ENCODE measurements at regions not wholly inside any gene's neighbourhood (a gene's known extent, or its start where the extent isn't known, plus 50 kb on each side); places are given as distances from the start of the nearest gene placed in this dataset.
A peak's percentile ranks its signal among the peaks of the same experiment; 100 is the strongest.
"Not testable (repeated sequence)": the region's sequence is repeated elsewhere in the genome, so short reads cannot be mapped to it uniquely, and the experiment has no call there.

DNA sequence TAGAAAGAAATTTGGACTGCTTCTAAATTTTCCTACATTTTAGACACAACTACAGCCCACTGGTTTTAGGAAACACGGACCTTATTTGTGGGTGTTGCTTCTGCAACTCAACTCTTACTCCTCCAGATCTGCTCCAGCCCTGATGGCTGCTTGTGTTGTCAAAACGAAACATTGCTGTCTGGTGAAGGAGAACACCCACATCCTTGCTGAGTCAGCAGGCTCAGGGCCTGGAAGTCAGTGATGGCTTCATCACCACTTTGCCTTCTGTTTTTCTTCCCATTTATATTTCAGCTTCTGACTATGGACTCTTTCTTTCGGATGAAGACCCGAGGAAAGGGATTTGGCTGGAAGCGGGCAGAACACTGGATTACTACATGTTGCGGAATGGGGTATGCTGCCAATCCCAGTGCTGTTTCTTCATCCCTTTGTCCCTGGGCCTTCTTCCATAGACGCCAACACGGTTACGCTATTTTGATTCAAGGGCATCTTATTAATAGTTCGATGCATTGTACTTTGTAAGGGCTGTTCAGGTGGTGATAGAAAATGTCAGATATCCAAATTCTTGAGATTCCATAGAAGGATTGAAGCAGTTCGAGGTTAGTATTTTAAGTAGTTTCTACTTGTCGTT is 392.6 kb upstream of the TPM1 start:
- peak; percentile 94 for FAIRE-seq
- peak; percentile 44 for DNase-seq (ENCODE audit: insufficient read length, low spot score)

DNA sequence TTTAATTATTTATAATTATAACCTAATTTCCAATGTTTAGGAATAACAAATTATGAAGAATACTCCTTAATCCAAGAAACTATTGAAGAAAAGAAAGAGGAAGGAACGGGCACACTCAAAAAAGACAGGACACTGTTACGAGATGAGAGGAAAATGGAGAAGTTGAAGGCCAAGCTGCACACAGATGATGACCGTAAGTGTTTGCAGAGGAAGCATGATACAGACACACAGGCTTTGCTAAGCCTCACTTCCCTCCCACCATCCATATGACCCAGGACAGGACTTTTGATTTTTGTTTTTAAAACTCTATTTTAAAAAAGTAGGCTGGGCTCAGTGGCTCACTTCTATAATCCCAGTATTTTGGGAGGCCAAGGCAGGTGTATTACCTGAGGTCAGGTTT is 389.4 kb upstream of the TPM1 start:
- no peak for DNase-seq (ENCODE audit: insufficient read length, low spot score)
- no peak for FAIRE-seq

- DNase-seq (ENCODE audit: insufficient read length, low spot score) (no peak), FAIRE-seq (no peak)
These were observed 386.5 kb upstream of the TPM1 start for GRCh38 chr15:62656071-62656470.

GRCh38 chr15:62657501-62657900 is 385.0 kb upstream of the TPM1 start:
- FAIRE-seq: not testable (repeated sequence)

DNA sequence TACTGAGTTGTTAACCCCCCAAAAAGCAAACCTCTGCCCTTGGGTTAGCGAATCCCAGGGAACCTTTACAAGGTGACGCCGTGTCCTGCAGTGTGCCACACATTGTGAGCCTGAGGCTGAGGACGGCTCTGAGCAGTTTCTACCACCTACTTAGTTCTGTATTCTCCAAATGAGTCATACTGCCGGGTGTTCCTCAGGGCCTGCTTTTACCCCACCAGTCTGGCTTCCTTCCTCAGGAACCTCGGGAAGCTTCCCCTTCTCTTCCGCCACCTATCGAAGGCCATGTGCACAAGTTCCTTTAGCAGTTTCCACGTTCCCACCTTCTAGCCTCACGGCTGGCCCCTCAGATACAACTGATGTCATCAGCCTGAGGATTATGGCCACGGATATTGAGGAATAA is 384.0 kb upstream of the TPM1 start:
- DNase-seq (ENCODE audit: insufficient read length, low spot score): no peak
- no peak for FAIRE-seq

More at GRCh38 chr15:62657501-62657900, 385.0 kb upstream of the TPM1 start:
- DNase-seq (ENCODE audit: insufficient read length, low spot score): not testable (repeated sequence)

- DNase-seq (ENCODE audit: insufficient read length, low spot score) (no peak), FAIRE-seq (no peak)
These were observed 379.0 kb upstream of the TPM1 start for GRCh38 chr15:62663547-62663946.

DNA sequence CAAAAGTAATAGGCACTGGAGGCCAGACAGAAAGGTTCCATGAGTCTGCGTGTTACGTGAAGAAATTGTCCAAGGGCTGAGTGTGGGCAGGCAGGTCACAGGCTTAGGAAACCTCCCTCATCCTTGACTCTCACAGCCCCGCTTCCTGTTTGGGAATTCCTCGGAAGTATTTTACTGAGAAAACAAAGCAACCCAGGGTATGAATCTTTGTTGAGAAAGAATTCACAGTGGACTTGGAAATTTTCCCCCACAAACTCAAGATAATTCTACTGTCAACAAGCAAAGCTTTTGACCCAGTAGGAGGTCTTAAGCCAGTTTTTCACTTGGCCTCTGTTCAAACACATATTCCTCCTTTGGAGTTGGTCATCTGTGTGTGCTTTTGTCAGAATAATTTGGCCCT is 377.1 kb upstream of the TPM1 start:
- DNase-seq (ENCODE audit: insufficient read length, low spot score) (no peak), FAIRE-seq (no peak)

- no peak for DNase-seq (ENCODE audit: insufficient read length, low spot score)
- no peak for FAIRE-seq
These were observed 376.5 kb upstream of the TPM1 start for GRCh38 chr15:62666046-62666445.

GRCh38 chr15:62672268-62672667 is 370.3 kb upstream of the TPM1 start:
- no peak for DNase-seq (ENCODE audit: insufficient read length, low spot score)

GRCh38 chr15:62676891-62677290 is 365.7 kb upstream of the TPM1 start:
- DNase-seq (ENCODE audit: insufficient read length, low spot score): no peak
- FAIRE-seq: no peak

More at GRCh38 chr15:62672268-62672667, 370.3 kb upstream of the TPM1 start:
- FAIRE-seq: no peak

GRCh38 chr15:62681939-62682896 is 360.3 kb upstream of the TPM1 start:
- DNase-seq (ENCODE audit: insufficient read length, low spot score) (no peak), FAIRE-seq (no peak)

DNA sequence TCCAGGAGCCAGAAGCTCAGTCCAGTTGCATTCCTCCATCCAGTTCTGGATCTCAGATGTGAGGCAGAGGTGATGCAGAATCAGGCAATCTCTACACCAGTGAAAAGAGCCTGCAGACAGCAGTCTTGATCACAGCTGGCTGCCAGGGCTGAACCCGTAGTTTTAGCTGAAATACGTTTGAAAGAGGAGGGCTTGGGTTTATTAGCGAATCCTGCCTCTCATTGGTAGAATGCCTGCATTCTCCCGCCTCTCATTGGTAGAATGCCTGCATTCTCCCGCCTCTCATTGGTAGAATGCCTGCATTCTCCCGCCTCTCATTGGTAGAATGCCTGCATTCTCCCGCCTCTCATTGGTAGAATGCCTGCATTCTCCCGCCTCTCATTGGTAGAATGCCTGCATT is 359.4 kb upstream of the TPM1 start:
- not testable (repeated sequence) for FAIRE-seq; DNase-seq (ENCODE audit: insufficient read length, low spot score)

DNA sequence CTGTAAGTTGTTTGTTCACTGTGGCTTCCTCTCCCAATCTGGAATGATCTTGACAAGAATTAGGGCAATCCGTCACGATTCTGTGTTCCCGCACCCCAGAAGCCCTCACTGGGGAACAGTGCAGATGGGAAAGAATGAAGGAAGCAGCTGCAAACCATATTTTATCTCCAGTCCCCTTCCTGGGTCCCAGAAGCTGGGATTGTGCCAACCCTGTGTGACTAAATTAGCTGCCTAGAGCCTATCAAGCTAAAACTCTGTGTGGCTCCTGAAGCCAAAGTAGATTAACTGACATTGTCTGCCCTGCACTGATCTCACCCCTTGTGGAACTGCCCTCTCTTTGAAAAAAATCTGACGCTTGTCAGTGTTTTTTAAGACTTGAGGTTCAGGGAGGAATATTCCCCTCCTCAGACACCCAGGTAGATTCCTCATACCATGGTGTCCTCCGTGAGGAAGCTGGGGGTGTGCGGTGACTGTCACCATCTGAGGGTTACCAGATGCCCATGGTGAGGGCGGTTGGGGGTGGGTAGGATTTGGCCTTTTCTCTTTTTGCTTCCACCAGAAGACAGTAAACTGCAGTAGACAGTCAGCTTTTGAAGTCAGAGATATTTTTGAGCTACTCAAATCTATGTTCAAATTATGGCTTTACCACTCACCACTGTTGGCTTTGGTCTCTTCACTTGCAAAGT is 358.3 kb upstream of the TPM1 start:
- no peak for FAIRE-seq
- no peak for DNase-seq (ENCODE audit: insufficient read length, low spot score)

- no peak for FAIRE-seq
- no peak for DNase-seq (ENCODE audit: insufficient read length, low spot score)
These were observed 351.5 kb upstream of the TPM1 start for GRCh38 chr15:62691008-62691407.

- FAIRE-seq: no peak
- no peak for DNase-seq (ENCODE audit: insufficient read length, low spot score)
These were observed 344.9 kb upstream of the TPM1 start for GRCh38 chr15:62697636-62698035.

DNA sequence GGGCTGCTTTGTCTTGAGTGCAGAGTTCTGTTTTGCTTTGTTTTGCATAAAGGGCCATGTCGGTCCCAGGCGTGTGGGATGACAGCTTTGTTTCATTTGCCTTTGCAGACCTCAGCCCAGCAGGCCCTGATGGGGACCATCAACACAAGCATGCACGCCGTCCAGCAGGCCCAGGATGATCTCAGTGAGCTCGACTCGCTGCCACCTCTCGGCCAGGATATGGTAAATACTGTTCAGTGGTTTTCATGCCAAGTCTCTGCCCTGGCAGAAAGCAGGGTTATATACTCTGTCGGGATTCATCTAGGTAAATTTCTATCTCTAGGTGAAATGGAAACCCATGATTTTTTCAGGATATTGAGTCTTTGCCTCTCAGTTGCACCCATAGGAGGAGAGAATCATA is 343.9 kb upstream of the TPM1 start:
- FAIRE-seq (no peak), DNase-seq (ENCODE audit: insufficient read length, low spot score) (no peak)

DNA sequence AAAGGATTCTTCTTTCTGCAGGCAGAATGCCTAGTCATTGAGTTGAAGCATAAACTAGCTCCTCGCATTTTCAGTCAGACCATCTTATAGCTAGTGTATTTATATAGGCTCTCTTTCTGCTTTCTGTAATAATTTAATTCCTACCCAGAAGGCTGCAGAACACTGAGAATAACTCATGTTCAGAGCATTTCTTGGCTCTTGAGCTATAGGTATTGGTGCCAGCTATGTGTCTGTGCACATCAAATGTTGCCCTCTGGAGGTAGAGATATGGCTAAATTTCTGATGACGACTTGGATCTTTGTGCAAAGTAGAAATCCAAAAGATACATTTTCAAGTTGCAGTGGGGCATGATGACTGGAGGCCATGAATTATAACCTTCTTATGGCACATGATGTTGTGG is 336.2 kb upstream of the TPM1 start:
- no peak for FAIRE-seq

DNA sequence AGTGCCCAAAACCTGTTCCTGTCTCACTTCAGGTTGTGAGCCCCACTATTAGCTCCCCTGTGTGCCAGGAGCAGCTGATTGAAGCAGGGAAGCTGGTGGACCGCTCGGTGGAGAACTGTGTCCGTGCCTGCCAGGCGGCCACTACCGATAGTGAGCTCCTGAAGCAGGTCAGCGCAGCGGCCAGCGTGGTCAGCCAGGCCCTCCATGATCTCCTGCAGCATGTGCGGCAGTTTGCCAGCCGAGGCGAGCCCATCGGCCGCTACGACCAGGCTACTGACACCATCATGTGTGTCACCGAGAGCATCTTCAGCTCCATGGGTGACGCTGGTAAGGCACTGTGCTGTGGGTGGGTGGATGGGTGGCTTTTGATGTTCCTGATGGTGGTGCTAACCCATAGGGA is 334.1 kb upstream of the TPM1 start:
- DNase-seq (ENCODE audit: insufficient read length, low spot score) (no peak), FAIRE-seq (no peak)

More for the DNA sequence above, 336.2 kb upstream of the TPM1 start:
- no peak for DNase-seq (ENCODE audit: insufficient read length, low spot score)

DNA sequence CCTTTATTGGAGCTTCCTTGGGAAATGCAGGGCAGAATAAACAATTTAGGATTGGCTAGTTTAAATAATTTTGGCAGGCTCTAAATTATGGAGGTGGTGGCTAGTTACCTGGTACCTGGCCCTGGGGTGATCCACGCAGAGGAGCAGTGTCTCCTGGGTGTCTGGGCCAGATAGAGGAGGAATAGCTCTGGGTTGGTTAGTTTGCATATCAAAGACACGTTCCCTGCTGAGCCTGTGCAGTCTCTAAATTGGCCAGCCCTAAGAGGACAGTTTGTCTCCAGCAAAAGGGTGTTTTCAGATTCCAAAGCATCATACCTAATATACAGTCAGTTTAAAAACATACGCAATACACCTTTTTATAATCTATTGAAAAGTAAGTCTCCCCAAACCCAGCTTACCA is 333.3 kb upstream of the TPM1 start:
- FAIRE-seq: no peak

DNA sequence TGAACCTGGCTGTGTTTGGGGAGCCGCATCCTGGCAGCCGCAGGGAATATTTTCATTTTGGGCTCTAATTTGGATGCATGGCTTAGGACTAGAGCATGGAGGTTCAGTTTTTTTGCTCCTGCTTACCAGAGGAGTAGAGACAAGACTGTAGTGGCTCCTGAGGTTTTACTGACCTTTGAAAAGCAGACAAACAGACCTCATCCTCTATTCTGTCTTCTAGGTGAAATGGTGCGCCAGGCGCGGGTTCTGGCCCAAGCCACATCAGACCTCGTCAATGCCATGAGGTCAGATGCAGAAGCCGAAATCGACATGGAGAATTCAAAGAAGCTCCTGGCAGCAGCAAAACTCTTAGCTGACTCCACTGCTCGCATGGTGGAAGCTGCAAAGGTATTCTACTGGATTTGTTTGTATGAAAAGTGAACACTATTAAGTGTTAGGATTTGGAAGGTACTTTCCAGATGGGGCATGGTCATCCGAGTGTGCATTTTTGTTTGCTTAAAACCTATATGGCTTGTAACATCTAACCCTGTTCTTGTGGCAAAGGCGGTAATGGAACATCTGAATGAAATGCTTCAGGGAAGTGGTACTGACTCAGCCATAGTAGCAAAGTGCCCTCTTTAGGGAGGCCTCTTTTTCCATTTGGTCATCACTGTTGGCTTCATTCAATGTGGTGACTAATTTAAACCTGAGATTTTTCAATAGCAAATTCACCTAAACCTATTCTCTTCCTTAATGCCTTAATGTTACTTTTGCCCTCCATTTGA is 330.7 kb upstream of the TPM1 start:
- DNase-seq (ENCODE audit: insufficient read length, low spot score): no peak
- no peak for FAIRE-seq

More for the DNA sequence above, 333.3 kb upstream of the TPM1 start:
- no peak for DNase-seq (ENCODE audit: insufficient read length, low spot score)

- DNase-seq (ENCODE audit: insufficient read length, low spot score) (no peak), FAIRE-seq (no peak)
These were observed 330.1 kb upstream of the TPM1 start for GRCh38 chr15:62712455-62712839.

Data from GM19239 (cell line).